ENCODE measurements at regions not wholly inside any gene's neighbourhood (a gene's known extent, or its start where the extent isn't known, plus 50 kb on each side); places are given as distances from the start of the nearest gene placed in this dataset.
A peak's percentile ranks its signal among the peaks of the same experiment; 100 is the strongest.

DNA sequence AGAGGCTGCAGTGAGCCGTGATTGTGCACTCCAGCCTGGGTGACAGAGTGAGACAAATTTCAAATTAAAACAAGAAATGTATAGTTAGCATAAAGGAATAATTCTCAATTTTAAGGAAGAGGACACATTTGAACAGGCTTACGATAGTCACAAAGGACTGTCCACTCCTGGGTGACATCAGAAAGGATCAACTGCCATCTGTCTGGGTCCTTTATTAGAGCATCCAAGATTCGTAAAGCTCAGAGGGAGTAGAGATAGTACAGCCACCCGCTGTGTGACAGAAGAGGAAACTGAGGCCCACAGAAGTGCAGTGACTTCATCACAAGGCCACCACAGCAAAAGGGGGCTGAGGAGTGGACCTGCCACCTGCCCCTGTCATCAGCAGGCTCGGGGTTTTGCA is 149.3 kb upstream of the RBPJ start:
- Mint-ChIP-seq H3K4me1 (no peaks in the 10 kb centered on the region), H3K36me3 (no peaks in the 10 kb centered on the region), H3K4me3 (no peak overlapping the region), H3K27me3 (no peaks in the 10 kb centered on the region), H3K27ac (no peak overlapping the region), H3K9me3 (no peaks in the 10 kb centered on the region)

DNA sequence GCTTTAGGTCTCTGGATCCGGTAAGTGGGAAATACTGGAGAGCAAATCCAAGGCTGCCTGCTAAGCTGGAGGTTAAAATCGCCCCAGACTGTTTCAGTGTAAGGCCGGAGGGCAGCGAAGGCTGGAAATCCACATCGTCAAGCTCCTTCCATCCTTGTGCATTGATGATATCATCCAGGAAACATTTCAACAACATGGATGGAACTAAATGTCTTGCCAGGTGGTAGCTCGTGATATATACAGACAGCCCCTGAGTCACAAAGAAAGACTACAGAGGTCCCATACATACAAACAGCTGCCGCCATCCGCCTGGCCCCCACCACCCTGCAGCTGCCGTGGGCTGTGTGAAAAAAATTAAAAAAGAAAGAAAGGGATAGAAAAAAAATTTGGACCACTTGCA is 148.9 kb upstream of the RBPJ start:
- H3K4me1 Mint-ChIP-seq: no peaks in the 10 kb centered on the region
- H3K27ac Mint-ChIP-seq: no peak overlapping the region
- no peaks in the 10 kb centered on the region for H3K9me3 Mint-ChIP-seq
- no peaks in the 10 kb centered on the region for H3K27me3 Mint-ChIP-seq
- no peak overlapping the region for H3K4me3 Mint-ChIP-seq
- H3K36me3 Mint-ChIP-seq: no peaks in the 10 kb centered on the region

DNA sequence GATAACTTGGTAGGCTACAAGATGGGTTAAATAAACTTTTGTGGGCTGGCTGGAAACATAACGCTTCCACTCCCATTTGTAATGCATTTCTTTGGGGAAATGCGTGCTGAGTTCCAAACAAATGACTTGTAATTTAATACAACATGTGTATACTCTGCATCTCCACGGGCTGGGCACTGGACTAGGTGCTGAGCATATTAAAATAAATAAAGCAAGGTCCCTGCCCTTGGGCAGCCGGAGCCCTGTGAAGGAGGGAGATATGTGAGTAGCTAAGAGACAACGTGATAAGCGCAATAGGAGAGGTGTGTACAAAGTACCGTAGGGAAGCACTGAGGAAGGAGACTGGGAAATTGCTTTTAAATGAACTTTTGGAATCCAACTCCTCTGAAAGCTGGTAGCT is 147.2 kb upstream of the RBPJ start:
- no peaks in the 10 kb centered on the region for H3K9me3 Mint-ChIP-seq
- H3K4me3 Mint-ChIP-seq: no peak overlapping the region
- no peaks in the 10 kb centered on the region for H3K4me1 Mint-ChIP-seq
- H3K36me3 Mint-ChIP-seq: no peaks in the 10 kb centered on the region
- H3K27ac Mint-ChIP-seq: no peak overlapping the region
- no peaks in the 10 kb centered on the region for H3K27me3 Mint-ChIP-seq

- Mint-ChIP-seq H3K4me1 (no peaks in the 10 kb centered on the region), H3K9me3 (no peaks in the 10 kb centered on the region), H3K36me3 (no peaks in the 10 kb centered on the region), H3K27me3 (no peaks in the 10 kb centered on the region), H3K27ac (no peak overlapping the region), H3K4me3 (no peak overlapping the region)
Observed at GRCh38 chr4:26174027-26174426, 146.8 kb upstream of the RBPJ start.

DNA sequence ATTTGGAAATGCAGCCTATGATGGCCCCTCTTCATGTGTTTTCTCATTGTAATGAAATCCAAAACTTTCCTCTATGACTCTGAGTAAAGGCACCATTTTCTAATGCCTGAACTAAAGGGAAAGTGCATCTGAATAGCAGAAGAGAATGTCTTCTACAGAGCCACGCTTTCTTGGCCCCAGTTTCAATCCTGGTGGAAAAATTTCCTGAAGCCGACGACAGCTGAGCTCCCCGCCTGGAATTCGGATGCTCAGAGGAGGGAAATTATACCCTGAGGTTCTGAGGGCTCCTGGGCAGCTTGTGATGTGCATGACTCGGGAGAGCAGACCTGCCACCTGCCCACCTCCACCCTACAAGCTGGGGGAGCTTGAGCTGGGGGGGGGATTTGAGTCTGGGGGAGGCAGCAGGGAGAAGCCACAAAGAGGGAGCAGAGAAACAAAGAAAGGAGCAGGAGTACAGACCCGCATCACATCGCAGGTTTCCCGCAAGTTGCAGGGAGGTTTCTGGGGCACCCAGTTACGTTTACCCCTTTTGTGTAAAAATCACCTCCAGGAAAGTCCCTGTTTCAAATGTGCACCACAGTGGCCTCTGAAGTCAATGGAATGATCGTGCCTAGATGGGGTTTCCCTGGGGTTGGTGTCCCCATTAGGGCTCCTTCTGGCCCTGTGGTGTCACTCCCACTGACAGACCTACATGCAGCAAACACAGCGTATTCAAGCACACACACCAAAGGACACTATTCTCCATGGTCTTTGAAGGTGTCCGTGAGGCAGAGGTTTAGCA is 145.6 kb upstream of the RBPJ start:
- Mint-ChIP-seq H3K36me3 (no peaks in the 10 kb centered on the region), H3K4me3 (no peak overlapping the region), H3K4me1 (no peaks in the 10 kb centered on the region), H3K27ac (no peak overlapping the region), H3K27me3 (no peaks in the 10 kb centered on the region), H3K9me3 (no peaks in the 10 kb centered on the region)

DNA sequence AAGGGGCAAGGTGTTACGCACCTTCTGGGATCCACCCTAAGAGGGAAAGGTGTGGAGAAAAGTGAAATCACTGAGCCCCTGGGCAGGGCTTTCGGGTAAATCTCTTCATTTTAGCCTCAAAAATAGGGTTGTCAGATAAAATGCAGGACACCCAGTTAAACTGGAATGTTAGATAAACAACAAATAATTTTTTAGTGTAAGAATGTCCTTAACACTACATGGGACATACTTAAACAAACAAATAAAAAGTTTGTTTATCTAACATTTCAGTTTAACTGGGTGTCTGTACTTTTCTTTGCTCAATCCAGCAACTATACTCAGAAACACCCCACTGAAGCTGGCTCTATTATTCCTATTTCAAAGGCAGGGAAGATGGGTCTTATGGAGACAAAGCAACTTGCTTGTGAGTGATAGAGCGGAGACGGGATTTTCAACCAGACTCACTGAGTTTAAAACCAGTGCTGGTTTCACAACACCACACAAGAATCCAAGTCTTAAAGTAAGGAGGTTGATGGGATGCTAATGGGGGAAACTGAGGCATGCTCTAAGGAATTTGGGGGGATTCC is 144.8 kb upstream of the RBPJ start:
- Mint-ChIP-seq H3K36me3 (no peaks in the 10 kb centered on the region), H3K4me3 (no peak overlapping the region), H3K4me1 (no peaks in the 10 kb centered on the region), H3K27ac (no peak overlapping the region), H3K9me3 (no peaks in the 10 kb centered on the region), H3K27me3 (no peaks in the 10 kb centered on the region)

DNA sequence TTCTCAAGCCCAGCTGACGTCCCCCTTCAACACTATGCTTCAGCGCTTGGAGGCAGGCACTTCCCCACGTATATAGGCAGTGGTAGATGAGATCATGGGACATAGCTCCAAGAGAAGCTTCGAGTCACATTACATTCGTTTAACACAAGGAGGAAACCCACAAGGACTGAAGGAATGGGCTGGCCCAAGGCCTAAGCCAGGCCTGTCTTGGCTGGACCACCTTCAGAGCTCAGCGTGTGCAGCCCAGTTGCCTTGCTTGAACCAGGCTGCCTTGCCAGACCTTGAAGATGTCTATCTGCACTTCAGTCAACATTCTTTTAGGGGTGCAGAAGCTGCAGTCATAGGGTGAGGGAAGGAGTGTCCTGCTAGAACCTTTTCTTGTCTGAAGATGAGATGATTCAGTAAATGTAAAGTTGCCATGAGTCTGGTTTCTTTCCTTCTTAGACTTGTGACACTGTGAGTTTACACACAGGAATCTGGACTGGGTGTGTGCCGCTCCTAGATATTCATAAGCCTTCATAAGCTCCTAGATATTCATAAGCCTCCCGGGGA is 144.1 kb upstream of the RBPJ start:
- no peaks in the 10 kb centered on the region for H3K9me3 Mint-ChIP-seq
- no peak overlapping the region for H3K4me3 Mint-ChIP-seq
- H3K27ac Mint-ChIP-seq: no peak overlapping the region
- no peaks in the 10 kb centered on the region for H3K4me1 Mint-ChIP-seq
- no peaks in the 10 kb centered on the region for H3K36me3 Mint-ChIP-seq
- H3K27me3 Mint-ChIP-seq: no peaks in the 10 kb centered on the region

DNA sequence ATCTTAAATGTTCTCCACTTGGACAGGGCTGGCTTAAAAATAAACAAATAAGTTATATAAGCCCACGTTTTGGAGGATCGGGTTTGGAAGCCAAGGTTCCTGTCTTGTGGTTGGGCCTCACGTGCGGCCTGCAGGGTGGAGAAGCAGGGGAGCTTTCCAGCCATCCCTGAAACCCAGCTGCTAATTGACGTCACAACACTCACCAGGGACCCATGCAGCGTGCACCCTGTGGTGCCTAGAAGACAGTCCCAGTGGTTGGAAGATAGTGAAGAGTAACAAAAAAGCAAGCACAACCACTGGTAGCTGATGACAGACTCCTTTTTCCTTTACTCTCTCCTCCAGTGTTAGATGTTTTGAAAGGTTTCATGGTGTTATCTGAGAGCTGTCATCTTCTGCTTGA is 142.0 kb upstream of the RBPJ start:
- H3K9me3 Mint-ChIP-seq: no peaks in the 10 kb centered on the region
- H3K4me3 Mint-ChIP-seq: no peak overlapping the region
- H3K27me3 Mint-ChIP-seq: no peaks in the 10 kb centered on the region
- H3K4me1 Mint-ChIP-seq: no peaks in the 10 kb centered on the region
- no peaks in the 10 kb centered on the region for H3K36me3 Mint-ChIP-seq
- no peak overlapping the region for H3K27ac Mint-ChIP-seq

DNA sequence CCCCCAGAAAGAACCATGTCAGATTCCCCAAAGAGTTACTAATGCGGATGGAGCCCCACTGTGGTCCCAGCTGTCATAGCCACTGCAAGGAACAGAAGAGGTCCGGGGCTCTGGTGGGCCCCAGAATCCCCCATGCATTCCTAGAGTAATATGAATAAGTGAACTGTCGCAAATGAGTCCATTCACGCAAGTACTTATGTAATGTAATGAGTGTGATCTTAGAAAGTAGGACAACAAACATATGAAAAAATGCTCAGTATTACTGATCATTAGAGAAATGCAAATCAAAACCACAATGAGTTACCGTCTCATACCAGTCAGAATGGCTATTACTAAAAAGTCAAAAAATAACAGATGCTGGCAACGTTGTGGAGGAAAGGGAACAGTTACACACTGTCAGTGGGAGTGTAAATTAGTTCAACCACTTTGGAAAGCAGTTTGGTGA is 141.5 kb upstream of the RBPJ start:
- no peak overlapping the region for H3K4me3 Mint-ChIP-seq
- H3K4me1 Mint-ChIP-seq: no peaks in the 10 kb centered on the region
- no peak overlapping the region for H3K27ac Mint-ChIP-seq
- H3K36me3 Mint-ChIP-seq: no peaks in the 10 kb centered on the region
- H3K9me3 Mint-ChIP-seq: no peaks in the 10 kb centered on the region
- H3K27me3 Mint-ChIP-seq: no peaks in the 10 kb centered on the region

DNA sequence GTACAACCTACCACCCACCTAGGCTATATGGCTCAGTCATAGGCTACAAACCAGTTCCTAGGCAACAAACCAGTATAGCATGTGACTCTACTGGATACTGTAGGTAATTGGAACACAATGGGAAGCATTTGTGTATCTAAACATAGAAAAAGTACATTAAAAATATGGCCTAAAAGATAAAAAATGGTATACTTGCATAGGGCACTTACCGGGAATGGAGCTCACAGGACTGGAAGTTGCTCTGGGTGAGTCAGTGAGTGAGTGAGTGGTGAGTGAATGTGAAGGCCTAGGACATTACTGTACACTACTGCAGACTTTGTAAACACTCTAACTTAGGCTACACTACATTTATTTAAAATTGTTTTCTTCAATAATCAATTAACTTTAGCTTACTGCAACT is 139.2 kb upstream of the RBPJ start:
- no peak overlapping the region for H3K4me3 Mint-ChIP-seq
- H3K4me1 Mint-ChIP-seq: no peaks in the 10 kb centered on the region
- no peaks in the 10 kb centered on the region for H3K36me3 Mint-ChIP-seq
- H3K27ac Mint-ChIP-seq: no peak overlapping the region
- no peaks in the 10 kb centered on the region for H3K9me3 Mint-ChIP-seq
- no peaks in the 10 kb centered on the region for H3K27me3 Mint-ChIP-seq

- Mint-ChIP-seq H3K9me3 (no peaks in the 10 kb centered on the region), H3K36me3 (no peaks in the 10 kb centered on the region), H3K4me1 (no peaks in the 10 kb centered on the region), H3K4me3 (no peak overlapping the region), H3K27me3 (no peaks in the 10 kb centered on the region), H3K27ac (no peak overlapping the region)
Observed at GRCh38 chr4:26183017-26183416, 137.8 kb upstream of the RBPJ start.

GRCh38 chr4:26185436-26185835 is 135.4 kb upstream of the RBPJ start:
- H3K4me1 Mint-ChIP-seq: no peaks in the 10 kb centered on the region
- H3K27ac Mint-ChIP-seq: no peak overlapping the region

DNA sequence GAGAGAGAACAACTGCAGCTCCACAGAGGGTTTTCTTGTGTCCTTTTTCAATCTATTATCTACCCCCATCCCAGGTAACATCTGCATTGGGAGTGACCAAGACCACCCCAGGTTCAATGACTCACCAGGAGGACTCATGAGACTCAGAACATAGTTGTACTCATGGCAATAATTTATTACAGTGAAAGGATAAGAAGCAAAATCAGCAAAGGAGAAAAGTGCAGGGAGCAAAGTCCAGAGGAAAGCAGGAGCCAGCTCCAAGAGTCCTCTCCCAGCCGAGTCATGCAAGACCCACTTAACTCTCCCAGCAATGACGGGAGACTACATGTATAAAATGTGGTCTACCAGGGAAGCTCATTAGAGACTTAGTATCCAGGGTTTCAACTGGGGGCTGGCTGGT is 129.5 kb upstream of the RBPJ start:
- peaks cover 36% of the 10 kb centered on the region for H3K4me1 Mint-ChIP-seq
- no peaks in the 10 kb centered on the region for H3K27me3 Mint-ChIP-seq
- H3K4me3 Mint-ChIP-seq: no peak overlapping the region
- H3K9me3 Mint-ChIP-seq: no peaks in the 10 kb centered on the region
- H3K27ac Mint-ChIP-seq: no peak overlapping the region
- H3K36me3 Mint-ChIP-seq: peaks cover 1% of the 10 kb centered on the region

More at GRCh38 chr4:26185436-26185835, 135.4 kb upstream of the RBPJ start:
- Mint-ChIP-seq H3K9me3 (no peaks in the 10 kb centered on the region), H3K27me3 (no peaks in the 10 kb centered on the region), H3K36me3 (no peaks in the 10 kb centered on the region), H3K4me3 (no peak overlapping the region)

DNA sequence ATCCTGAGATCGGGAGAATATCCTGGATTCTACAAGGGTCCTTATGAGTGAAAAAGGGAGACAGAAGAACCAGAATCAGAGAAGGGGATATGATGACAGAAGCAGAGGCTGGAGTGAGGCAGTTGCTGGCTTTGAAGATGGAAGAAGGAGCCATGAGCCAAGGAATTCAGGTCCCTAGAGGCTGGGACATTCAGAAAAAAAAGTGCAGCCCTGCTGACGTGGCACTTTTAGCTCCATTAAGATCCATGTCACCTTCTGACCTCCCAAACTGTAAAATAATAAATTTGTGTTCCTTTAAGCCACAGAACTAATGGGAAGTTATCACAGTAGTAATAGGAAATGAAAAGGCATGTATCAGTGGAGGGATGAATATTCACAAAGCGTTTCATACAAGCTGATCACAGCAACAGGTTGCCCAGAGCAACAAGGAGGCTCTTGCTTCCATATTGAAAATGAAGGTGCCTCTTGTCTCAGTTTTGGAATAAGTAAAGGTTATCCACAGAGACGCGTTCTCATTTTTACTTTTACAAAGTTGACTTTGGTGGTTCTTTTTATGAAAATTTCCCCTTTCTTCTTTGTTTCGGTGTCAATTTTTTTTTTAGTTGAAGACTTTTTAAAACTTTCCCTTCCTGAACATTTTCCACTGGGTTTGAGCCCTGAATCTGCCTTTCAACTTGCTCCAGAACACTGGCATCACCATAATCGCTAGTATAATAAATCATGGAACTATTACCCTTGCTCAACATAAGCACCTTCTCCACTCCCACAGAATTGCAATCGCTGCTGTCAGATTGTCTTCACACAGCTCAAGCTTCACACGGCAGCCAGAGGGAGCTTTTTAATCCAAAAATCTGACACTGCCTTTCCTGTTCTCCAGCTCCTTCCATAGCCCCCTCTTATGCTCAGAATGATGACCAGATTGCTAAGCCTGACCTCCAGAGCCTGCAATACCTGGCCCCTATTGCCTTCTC is 127.6 kb upstream of the RBPJ start:
- H3K36me3 Mint-ChIP-seq: peaks cover 1% of the 10 kb centered on the region
- no peak overlapping the region for H3K4me3 Mint-ChIP-seq
- peak overlapping the region; percentile 75 for H3K27ac Mint-ChIP-seq
- peaks cover 50% of the 10 kb centered on the region for H3K4me1 Mint-ChIP-seq
- no peaks in the 10 kb centered on the region for H3K27me3 Mint-ChIP-seq
- H3K9me3 Mint-ChIP-seq: no peaks in the 10 kb centered on the region

DNA sequence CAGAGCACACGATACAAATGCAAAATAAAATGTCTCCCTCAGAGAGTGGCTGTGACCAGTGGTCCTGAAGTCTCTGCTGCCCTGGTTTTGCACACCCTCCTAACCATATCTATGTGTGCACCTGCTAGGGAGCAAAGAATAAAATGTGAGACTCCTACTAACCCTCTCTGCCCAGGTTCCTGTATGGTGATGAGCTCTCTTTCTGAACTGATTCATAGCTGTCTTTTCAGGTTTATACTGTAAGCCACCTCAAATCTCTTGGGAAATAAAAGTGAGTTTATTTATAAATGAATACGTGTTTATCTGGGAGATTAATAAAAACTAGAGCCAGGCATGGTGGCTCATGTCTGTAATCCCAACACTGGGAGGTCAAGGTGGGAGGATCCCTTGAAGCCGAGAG is 126.0 kb upstream of the RBPJ start:
- Mint-ChIP-seq H3K9me3 (no peaks in the 10 kb centered on the region), H3K27me3 (no peaks in the 10 kb centered on the region), H3K4me1 (peaks cover 63% of the 10 kb centered on the region), H3K4me3 (no peak overlapping the region), H3K36me3 (peaks cover 1% of the 10 kb centered on the region), H3K27ac (no peak overlapping the region)

GRCh38 chr4:26196567-26196966 is 124.2 kb upstream of the RBPJ start:
- H3K9me3 Mint-ChIP-seq: no peaks in the 10 kb centered on the region
- H3K27ac Mint-ChIP-seq: peak overlapping the region; percentile 93
- no peak overlapping the region for H3K4me3 Mint-ChIP-seq
- H3K36me3 Mint-ChIP-seq: peaks cover 1% of the 10 kb centered on the region
- peaks cover 66% of the 10 kb centered on the region for H3K4me1 Mint-ChIP-seq
- no peaks in the 10 kb centered on the region for H3K27me3 Mint-ChIP-seq

All from activated naive CD4-positive, alpha-beta T cell treated with anti-CD3 and anti-CD28 coated beads, Interleukin-2, amount 50 U/mL, for 24 hours (primary cell).